ENCODE measurements at regions not wholly inside any gene's neighbourhood (a gene's known extent, or its start where the extent isn't known, plus 50 kb on each side); places are given as distances from the start of the nearest gene placed in this dataset.
"Not testable (repeated sequence)": the region's sequence is repeated elsewhere in the genome, so short reads cannot be mapped to it uniquely, and the experiment has no call there.

DNA sequence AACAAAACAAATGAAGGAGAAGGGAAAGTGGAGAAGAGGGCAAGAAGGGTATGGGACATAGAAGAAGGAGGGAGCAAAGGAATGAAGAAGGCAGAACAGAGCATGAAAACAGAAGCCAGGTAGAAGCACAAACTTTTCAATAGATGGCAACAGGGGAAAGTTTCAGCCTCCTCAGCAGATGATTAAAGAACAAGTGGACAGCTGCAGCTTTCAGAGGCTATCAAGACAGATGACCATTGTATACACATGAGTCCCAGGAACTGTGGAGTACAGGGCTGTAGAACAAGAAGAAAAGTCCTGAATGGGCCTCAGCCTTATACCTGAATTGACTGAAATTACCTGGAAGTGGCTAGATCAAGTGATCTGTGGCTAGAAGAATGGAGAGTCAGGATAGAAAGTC, 62.0 kb upstream of the FIBIN start:
- Histone ChIP-seq H3K9me3 (ENCODE audit: insufficient read depth, low read length) (no peaks in the 10 kb centered on the region), H3K36me3 (ENCODE audit: insufficient read depth, insufficient read length, low read length) (no peaks in the 10 kb centered on the region), H3K4me3 (ENCODE audit: insufficient read length, low read depth) (no peak overlapping the region), H3K27me3 (ENCODE audit: insufficient read depth, insufficient read length) (no peaks in the 10 kb centered on the region), H3K9ac (ENCODE audit: insufficient read length, low read depth) (no peak overlapping the region), H3K4me1 (ENCODE audit: insufficient read depth, insufficient read length) (no peaks in the 10 kb centered on the region)
- no peak for TF ChIP-seq SUZ12 (IDR thresholded peaks at IDR 0.05; ENCODE audit: extremely low read depth, insufficient read depth, insufficient read length)
- no peak for TF ChIP-seq YY1 (IDR thresholded peaks at IDR 0.05; ENCODE audit: insufficient read depth, insufficient read length)
- TF ChIP-seq ZNF274 (IDR thresholded peaks at IDR 0.05; ENCODE audit: low read depth, low read length) = no peak
- DNase-seq (ENCODE audit: low read depth, low spot score) = no peak

DNA sequence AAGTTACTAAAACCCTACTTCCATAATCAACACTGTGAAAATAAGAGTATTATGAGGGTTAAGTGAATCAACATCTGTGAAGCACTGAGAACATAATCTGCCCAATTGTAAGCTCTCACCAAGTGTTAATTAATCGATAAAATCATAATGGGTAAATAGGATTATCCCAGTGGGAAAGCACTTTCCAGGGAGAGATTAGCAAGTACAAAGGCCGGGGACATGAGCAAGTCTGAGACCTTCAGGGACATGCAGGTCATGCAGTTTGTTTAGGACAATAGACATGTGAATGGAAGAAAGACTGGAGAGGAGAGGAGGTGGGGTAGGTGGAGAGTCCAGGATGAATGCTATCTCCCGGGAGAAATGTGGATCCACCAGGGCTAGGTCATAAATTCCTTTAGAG, 57.8 kb upstream of the FIBIN start:
- Histone ChIP-seq H3K27me3 (ENCODE audit: insufficient read depth, insufficient read length) (no peaks in the 10 kb centered on the region), H3K4me1 (ENCODE audit: insufficient read depth, insufficient read length) (no peaks in the 10 kb centered on the region), H3K4me3 (ENCODE audit: insufficient read length, low read depth) (no peak overlapping the region), H3K36me3 (ENCODE audit: insufficient read depth, insufficient read length, low read length) (no peaks in the 10 kb centered on the region), H3K9me3 (ENCODE audit: insufficient read depth, low read length) (no peaks in the 10 kb centered on the region), H3K9ac (ENCODE audit: insufficient read length, low read depth) (no peak overlapping the region)
- TF ChIP-seq YY1 (IDR thresholded peaks at IDR 0.05; ENCODE audit: insufficient read depth, insufficient read length) (no peak), ZNF274 (IDR thresholded peaks at IDR 0.05; ENCODE audit: low read depth, low read length) (no peak), SUZ12 (IDR thresholded peaks at IDR 0.05; ENCODE audit: extremely low read depth, insufficient read depth, insufficient read length) (no peak)
- no peak for DNase-seq (ENCODE audit: low read depth, low spot score)

DNA sequence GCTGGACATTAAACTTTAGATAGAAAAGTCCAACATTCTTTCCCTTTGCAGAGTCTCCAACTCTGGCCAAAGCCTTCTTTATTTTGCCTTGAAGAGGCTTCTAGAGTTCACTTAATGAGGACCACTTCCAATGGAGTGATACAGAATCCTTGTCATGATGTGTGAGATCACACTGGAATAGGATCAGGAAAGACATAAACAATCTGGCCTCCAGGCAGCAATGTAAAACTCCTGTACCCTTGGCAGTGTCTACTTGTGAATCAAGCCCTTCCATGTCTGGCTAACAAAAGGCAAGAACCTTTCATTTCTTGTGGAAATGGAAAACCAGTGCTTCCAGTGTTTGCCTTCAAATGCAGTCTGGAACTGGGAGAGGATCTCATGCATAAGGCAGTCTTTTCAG, 56.5 kb upstream of the FIBIN start:
- H3K4me3 ChIP-seq (ENCODE audit: insufficient read length, low read depth) = no peak overlapping the region
- TF ChIP-seq YY1 (IDR thresholded peaks at IDR 0.05; ENCODE audit: insufficient read depth, insufficient read length) (no peak), SUZ12 (IDR thresholded peaks at IDR 0.05; ENCODE audit: extremely low read depth, insufficient read depth, insufficient read length) (no peak), ZNF274 (IDR thresholded peaks at IDR 0.05; ENCODE audit: low read depth, low read length) (no peak)
- DNase-seq (ENCODE audit: low read depth, low spot score) = no peak

DNA sequence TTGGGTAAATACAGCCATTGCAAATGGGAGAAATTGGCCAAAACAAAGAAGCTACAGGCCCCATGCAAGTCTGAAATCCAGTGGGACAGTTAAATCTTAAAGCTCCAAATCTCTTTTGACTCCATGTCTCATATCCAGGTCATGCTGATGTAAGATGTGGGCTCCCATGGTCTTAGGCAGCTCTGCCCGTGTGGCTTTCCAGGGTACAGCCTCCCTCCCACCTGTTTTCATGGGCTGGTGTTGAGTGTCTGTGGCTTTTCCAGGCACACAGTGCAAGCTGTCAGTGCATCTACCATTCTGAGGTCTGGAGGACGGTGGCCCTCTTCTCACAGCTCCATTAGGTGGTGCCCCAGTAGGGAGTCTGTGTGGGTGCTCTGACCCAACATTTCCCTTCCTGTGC, 53.4 kb upstream of the FIBIN start:
- not testable (repeated sequence) for H3K4me3 ChIP-seq (ENCODE audit: insufficient read length, low read depth); H3K4me1 ChIP-seq (ENCODE audit: insufficient read depth, insufficient read length); H3K9me3 ChIP-seq (ENCODE audit: insufficient read depth, low read length); H3K9ac ChIP-seq (ENCODE audit: insufficient read length, low read depth); DNase-seq (ENCODE audit: low read depth, low spot score); H3K36me3 ChIP-seq (ENCODE audit: insufficient read depth, insufficient read length, low read length); H3K27me3 ChIP-seq (ENCODE audit: insufficient read depth, insufficient read length)

More for the DNA sequence above, 56.5 kb upstream of the FIBIN start:
- no peaks in the 10 kb centered on the region for H3K9me3 ChIP-seq (ENCODE audit: insufficient read depth, low read length)
- no peaks in the 10 kb centered on the region for H3K27me3 ChIP-seq (ENCODE audit: insufficient read depth, insufficient read length)
- no peak overlapping the region for H3K9ac ChIP-seq (ENCODE audit: insufficient read length, low read depth)
- no peaks in the 10 kb centered on the region for H3K4me1 ChIP-seq (ENCODE audit: insufficient read depth, insufficient read length)
- no peaks in the 10 kb centered on the region for H3K36me3 ChIP-seq (ENCODE audit: insufficient read depth, insufficient read length, low read length)

DNA sequence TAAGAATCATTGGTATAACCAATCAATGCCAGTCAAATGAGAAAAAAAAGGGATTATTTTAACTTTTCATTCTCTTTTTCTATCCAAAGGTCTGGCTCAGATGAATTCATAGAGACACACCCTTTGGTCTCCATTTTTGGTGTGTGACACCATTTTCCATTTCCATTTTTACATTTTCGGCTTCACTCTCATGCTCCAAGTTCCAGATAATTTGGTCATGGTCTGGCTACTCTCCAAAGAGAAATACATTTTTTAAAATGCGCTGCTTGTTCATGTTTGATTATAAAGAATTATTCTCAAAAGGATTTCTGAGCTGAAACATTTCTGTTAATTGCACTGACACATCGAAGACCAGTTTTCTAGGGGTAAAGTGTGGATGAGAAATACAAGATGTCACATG, 51.6 kb upstream of the FIBIN start:
- no peaks in the 10 kb centered on the region for H3K4me1 ChIP-seq (ENCODE audit: insufficient read depth, insufficient read length)
- no peaks in the 10 kb centered on the region for H3K9me3 ChIP-seq (ENCODE audit: insufficient read depth, low read length)
- no peak for DNase-seq (ENCODE audit: low read depth, low spot score)
- no peaks in the 10 kb centered on the region for H3K36me3 ChIP-seq (ENCODE audit: insufficient read depth, insufficient read length, low read length)
- no peak for TF ChIP-seq ZNF274 (IDR thresholded peaks at IDR 0.05; ENCODE audit: low read depth, low read length)
- TF ChIP-seq SUZ12 (IDR thresholded peaks at IDR 0.05; ENCODE audit: extremely low read depth, insufficient read depth, insufficient read length) = no peak
- TF ChIP-seq YY1 (IDR thresholded peaks at IDR 0.05; ENCODE audit: insufficient read depth, insufficient read length) = no peak
- H3K9ac ChIP-seq (ENCODE audit: insufficient read length, low read depth) = no peak overlapping the region
- H3K4me3 ChIP-seq (ENCODE audit: insufficient read length, low read depth) = no peak overlapping the region
- H3K27me3 ChIP-seq (ENCODE audit: insufficient read depth, insufficient read length) = no peaks in the 10 kb centered on the region

DNA sequence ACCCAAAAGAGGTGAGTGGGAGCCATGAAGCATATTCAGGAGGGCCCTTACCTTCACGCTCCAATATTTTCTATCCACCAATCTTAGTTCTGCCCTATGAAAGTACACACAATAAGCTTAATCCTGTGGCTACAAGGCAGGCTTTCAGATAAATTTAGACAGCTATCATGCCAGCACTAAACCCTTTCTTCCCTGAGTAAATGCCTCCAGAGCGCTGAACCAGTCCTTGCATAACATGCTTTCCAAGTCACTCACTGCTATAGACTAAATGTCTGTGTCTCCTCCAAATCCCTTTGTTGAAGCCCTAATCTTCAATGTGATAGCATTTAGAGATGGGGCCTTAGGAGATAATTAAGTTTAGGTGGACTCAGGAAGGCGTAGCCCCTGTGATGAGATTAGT, 50.3 kb upstream of the FIBIN start:
- no peaks in the 10 kb centered on the region for H3K27me3 ChIP-seq (ENCODE audit: insufficient read depth, insufficient read length)
- H3K36me3 ChIP-seq (ENCODE audit: insufficient read depth, insufficient read length, low read length) = no peaks in the 10 kb centered on the region
- H3K4me3 ChIP-seq (ENCODE audit: insufficient read length, low read depth) = no peak overlapping the region
- no peak overlapping the region for H3K9ac ChIP-seq (ENCODE audit: insufficient read length, low read depth)
- no peaks in the 10 kb centered on the region for H3K4me1 ChIP-seq (ENCODE audit: insufficient read depth, insufficient read length)
- DNase-seq (ENCODE audit: low read depth, low spot score) = no peak
- no peaks in the 10 kb centered on the region for H3K9me3 ChIP-seq (ENCODE audit: insufficient read depth, low read length)
- TF ChIP-seq ZNF274 (IDR thresholded peaks at IDR 0.05; ENCODE audit: low read depth, low read length) = no peak
- no peak for TF ChIP-seq YY1 (IDR thresholded peaks at IDR 0.05; ENCODE audit: insufficient read depth, insufficient read length)
- TF ChIP-seq SUZ12 (IDR thresholded peaks at IDR 0.05; ENCODE audit: extremely low read depth, insufficient read depth, insufficient read length) = no peak

Measured in NT2/D1 (cell line).